Heart left ventricle (tissue), 16 donors: ENCODE measurements at regions not wholly inside any gene's neighbourhood (a gene's known extent, or its start where the extent isn't known, plus 50 kb on each side); places are given as distances from the start of the nearest gene placed in this dataset.

Experiments
- ATAC-seq, 4 donors: fragments of 200-7000 bp; cut with Tn5 transposase; one replicate each; pipeline ENCODE4 v1.9.1; 2020 to 2022; ENCODE audit warnings: moderate library complexity in 4 of 4, mild to moderate bottlenecking in 3 of 4, moderate number of reproducible peaks in 1 of 4
- DNase-seq, 5 donors: peaks; one replicate each; pipeline ENCODE4 v3.0.0-alpha.2; 2020
- H3K27ac ChIP-seq, 12 donors: fragments of 200-600 bp; sonication (generic) in 4 of 12; one replicate each; pipeline versions ENCODE4 v1.5.0 to v1.8.0; 2016 to 2022; ENCODE audit warnings: mild to moderate bottlenecking in 2 of 12
- H3K27me3 ChIP-seq, 9 donors: fragments of 200-600 bp; sonication (generic) in 2 of 9; one replicate each; pipeline versions ENCODE4 v1.5.1 to v1.8.0; 2016 to 2022; ENCODE audit warnings: mild to moderate bottlenecking in 3 of 9
- H3K36me3 ChIP-seq, 9 donors: fragments of 200-600 bp; sonication (generic) in 2 of 9; one replicate each; pipeline versions ENCODE4 v1.5.0 to v1.8.0; 2018 to 2022; ENCODE audit warnings: mild to moderate bottlenecking in 2 of 9
- H3K4me1 ChIP-seq, 12 donors: fragments of 200-600 bp; sonication (generic) in 4 of 12; one replicate each; pipeline versions ENCODE4 v1.5.0 to v1.8.0; 2016 to 2022; ENCODE audit warnings: mild to moderate bottlenecking in 3 of 12
- H3K4me3 ChIP-seq, 12 donors: fragments of 200-600 bp; sonication (generic) in 4 of 12; one replicate each; pipeline versions ENCODE4 v1.5.0 to v1.8.0; 2017 to 2022; ENCODE audit warnings: mild to moderate bottlenecking in 9 of 12, moderate library complexity in 4 of 12
- H3K9me3 ChIP-seq, 12 donors: fragments of 200-600 bp; sonication (generic) in 4 of 12; one replicate each; pipeline versions ENCODE4 v1.5.0 to v1.8.0; 2016 to 2022; ENCODE audit warnings: mild to moderate bottlenecking in 1 of 12
- CTCF ChIP-seq, 12 donors: fragments of 200-600 bp; sonication (generic) in 4 of 12; IDR thresholded peaks; one replicate each; pipeline versions ENCODE4 v1.5.0 to v1.8.0; 2018 to 2022; ENCODE audit warnings: antibody characterized with exemption in 12 of 12, mild to moderate bottlenecking in 5 of 12
- POLR2A ChIP-seq, 2 donors: fragments of 450-650 bp; IDR thresholded peaks; one replicate each; pipeline ENCODE4 v1.6.1; 2017; ENCODE audit warnings: antibody characterized with exemption in 2 of 2, mild to moderate bottlenecking in 2 of 2, moderate library complexity in 2 of 2
- WGBS, 4 donors: extraction: QIAGEN DNeasy Blood & Tissue Kit in 2 of 4; methylation state at CpG; one replicate each; pipeline versions ENCODE4 v1.1.5 to v1.1.7; 2013 to 2018; 5-methylcytosine and 5-hydroxymethylcytosine counted together
- intact Hi-C, 10 donors: fragments of 100-400 bp; cut with DNase I; formaldehyde crosslinking; loops; one replicate each; pipeline versions ENCODE4 v1.11.1 to v1.14.2; 2022
- donor health status: ischemic (EF 13 %, LVEDD 7.1; RV severe dilation, severe dysfunction).
- donor health status: healthy with polysubstance abuse.
- donor health status: DM: no; HTN: yes; CAD: no.
- donor health status: DM: no; HTN: no; CAD: no.
- donor health status: ischemic (EF 25% LVEDD 6.9; RV normal size, moderate dysfunction).
- donor health status: ischemic (EF 25% LVEDD 5.7; RV mildly dilated, moderate dysfunction).
- donor health status: healthy.
- donor health status: DM: yes; HTN: yes; CAD: no.
- donor health status: ischemic (EF 35%, LVEDD 5.7; RV mildly dilated, moderate dysfunction).
- donor health status: nonischemic (EF 11% LVEDD 7.7; RV severe dilation, severe dysfunction).
- donor health status: DM: yes; HTN: yes; CAD: no.
- donor health status: PGD.
- donor health status: ischemic (EF 29% LVEDD 5.4; RV normal size, mild dysfunction).
- donor health status: nonischemic (EF 23%, LVEDD 6.1; RV moderate dilation, normal function).

DNA sequence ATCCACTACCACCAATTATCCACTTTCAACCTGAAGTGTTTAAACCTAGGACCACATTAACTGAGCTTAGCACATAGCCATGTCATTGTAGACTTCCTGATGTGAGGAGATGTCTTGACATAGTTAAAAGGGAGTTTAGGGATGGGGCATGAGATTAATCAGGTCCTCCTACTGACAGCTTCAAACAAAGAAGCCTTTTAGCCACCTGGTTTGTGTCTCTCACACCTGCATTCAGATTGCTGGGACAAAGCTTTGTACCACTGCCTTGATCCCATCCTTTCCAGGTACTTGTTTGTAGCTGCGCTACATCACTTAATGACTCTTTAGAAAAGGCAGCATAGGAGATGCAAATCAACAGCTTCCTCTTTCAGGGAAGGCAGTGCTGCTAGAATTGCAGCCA is 340.7 kb upstream of the DDHD1 start:
- no peak for DNase-seq
- no peak overlapping the region for H3K4me3 ChIP-seq
- H3K9me3 ChIP-seq: no peaks in the 10 kb centered on the region
- H3K27me3 ChIP-seq: no peaks in the 10 kb centered on the region
- H3K36me3 ChIP-seq: no peaks in the 10 kb centered on the region
- 75 to 100% (median 86%) methylated on average over 1 of the region's 1 CpG for WGBS, 4 donors
- peak overlapping the region in 1 of 12 donors; percentile 15 for H3K27ac ChIP-seq
- no peaks in the 10 kb centered on the region for H3K4me1 ChIP-seq
- intact Hi-C loops: no loop called here
- no peak for ATAC-seq
- no peak for TF ChIP-seq CTCF (IDR thresholded peaks at IDR 0.05)
- TF ChIP-seq POLR2A (IDR thresholded peaks at IDR 0.05): no peak

DNA sequence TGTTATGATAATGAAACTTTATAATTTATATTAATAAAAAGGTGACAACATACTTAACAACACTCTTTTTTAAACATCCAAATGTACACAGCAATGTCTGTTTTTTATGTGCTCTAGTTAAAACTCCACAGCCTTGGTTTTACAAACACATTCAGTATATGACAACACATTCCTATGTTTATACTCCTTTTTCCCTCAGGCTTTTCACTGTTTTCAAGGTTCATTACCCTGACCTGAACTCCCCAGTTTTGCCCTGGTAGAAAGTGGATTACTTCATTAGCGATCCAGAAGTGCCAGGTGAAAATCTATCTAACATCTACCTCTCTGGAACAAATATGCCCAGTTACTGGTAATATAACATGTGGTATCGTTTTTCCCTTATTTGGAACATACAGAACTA is 340.2 kb upstream of the DDHD1 start:
- WGBS, 4 donors: 69 to 80% (median 76%) methylated on average over 2 of the region's 2 CpGs
- Histone ChIP-seq H3K4me1 (no peaks in the 10 kb centered on the region), H3K27me3 (no peaks in the 10 kb centered on the region), H3K9me3 (no peaks in the 10 kb centered on the region), H3K36me3 (no peaks in the 10 kb centered on the region), H3K4me3 (no peak overlapping the region), H3K27ac (no peak overlapping the region)
- ATAC-seq (no peak), DNase-seq (no peak)
- TF ChIP-seq POLR2A (IDR thresholded peaks at IDR 0.05) (no peak), CTCF (IDR thresholded peaks at IDR 0.05) (no peak)
- intact Hi-C loops: no loop called here

DNA sequence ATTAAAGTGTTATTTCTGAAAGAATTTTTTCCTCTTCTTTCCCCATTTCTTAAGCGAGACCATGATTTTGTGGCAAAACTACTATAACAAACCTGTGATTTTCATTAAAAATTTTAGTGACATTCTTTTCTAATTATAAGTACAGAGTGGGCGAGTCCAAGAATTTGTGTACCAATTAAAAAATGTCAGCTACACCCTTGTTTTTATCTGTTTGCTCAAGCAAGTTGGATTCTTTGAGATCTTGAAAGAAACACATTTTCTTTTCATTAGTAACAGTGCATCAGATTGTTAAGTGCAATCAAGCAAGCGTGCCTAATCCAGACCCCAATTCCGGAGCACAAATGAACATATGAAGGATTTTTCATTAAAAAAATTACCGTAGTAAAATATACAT is 338.8 kb upstream of the DDHD1 start:
- TF ChIP-seq CTCF (IDR thresholded peaks at IDR 0.05) (no peak), POLR2A (IDR thresholded peaks at IDR 0.05) (no peak)
- Histone ChIP-seq H3K4me3 (no peak overlapping the region), H3K36me3 (no peaks in the 10 kb centered on the region), H3K4me1 (no peaks in the 10 kb centered on the region), H3K9me3 (peaks cover 0 to 7% (median 0%) of the 10 kb centered on the region in 12 donors), H3K27me3 (no peaks in the 10 kb centered on the region), H3K27ac (no peak overlapping the region)
- WGBS, 4 donors: 81 to 87% (median 84%) methylated on average over 5 of the region's 5 CpGs
- ATAC-seq: no peak
- DNase-seq: no peak
- intact Hi-C loops: no loop called here

DNA sequence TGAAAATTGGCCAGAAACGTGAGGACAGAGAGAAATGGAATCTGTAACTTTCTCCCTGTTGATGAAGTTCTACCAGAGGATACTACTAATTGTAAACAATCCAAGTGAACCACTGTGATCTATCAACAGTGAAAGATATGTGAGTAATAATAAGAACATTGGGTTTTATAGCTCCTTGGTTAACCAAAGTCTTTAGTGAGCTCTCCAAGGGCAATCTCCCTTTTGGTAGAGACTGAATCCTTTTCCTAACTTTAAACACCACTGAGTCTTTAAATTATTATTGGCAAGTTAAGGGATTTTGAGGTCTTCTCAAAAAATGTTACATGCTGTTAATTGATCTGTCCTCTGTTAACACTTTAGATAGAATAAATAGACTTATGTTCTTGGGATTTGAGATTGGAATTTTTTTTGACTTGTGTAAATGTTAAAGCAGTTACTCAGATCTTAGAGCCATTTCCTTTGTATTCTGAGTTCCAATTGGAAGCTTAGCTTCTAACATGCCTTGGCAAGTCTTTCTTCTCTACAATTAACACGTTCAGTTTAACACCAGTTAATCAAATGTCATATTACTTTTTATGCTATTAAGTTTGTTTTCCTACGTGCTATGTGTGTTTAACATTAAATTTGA is 338.2 kb upstream of the DDHD1 start:
- Histone ChIP-seq H3K36me3 (no peaks in the 10 kb centered on the region), H3K4me1 (no peaks in the 10 kb centered on the region), H3K27me3 (no peaks in the 10 kb centered on the region), H3K9me3 (peaks cover 0 to 7% (median 0%) of the 10 kb centered on the region in 12 donors), H3K4me3 (no peak overlapping the region), H3K27ac (no peak overlapping the region)
- ATAC-seq (no peak), DNase-seq (no peak)
- TF ChIP-seq CTCF (IDR thresholded peaks at IDR 0.05) (no peak), POLR2A (IDR thresholded peaks at IDR 0.05) (no peak)
- intact Hi-C loops: no loop called here
- WGBS, 4 donors: 64 to 71% (median 68%) methylated on average over 3 of the region's 3 CpGs
